GM19468 (cell line): ENCODE measurements at regions not wholly inside any gene's neighbourhood (a gene's known extent, or its start where the extent isn't known, plus 50 kb on each side); places are given as distances from the start of the nearest gene placed in this dataset.
"Not testable (repeated sequence)": the region's sequence is repeated elsewhere in the genome, so short reads cannot be mapped to it uniquely, and the experiment has no call there.

Experiments
- ATAC-seq: cut with Tn5 transposase; IDR thresholded peaks from one replicate; pipeline ENCODE4 v1.9.1; 2021; ENCODE audit warnings: mild to moderate bottlenecking, moderate library complexity, moderate number of reproducible peaks; ENCODE audit not compliant: unreplicated experiment; ENCODE audit errors: extremely low read depth

- no peak for ATAC-seq
Observed at GRCh38 chr10:124197371-124198124, 104.2 kb upstream of the CHST15 start.

GRCh38 chr10:124196659-124197058 is 103.3 kb upstream of the CHST15 start:
- no peak for ATAC-seq

- ATAC-seq: no peak
Observed at GRCh38 chr10:124194199-124194824, 100.9 kb upstream of the CHST15 start.

GRCh38 chr10:124193309-124193696 is 99.9 kb upstream of the CHST15 start:
- no peak for ATAC-seq

- ATAC-seq: not testable (repeated sequence)
Observed at GRCh38 chr10:124192664-124193308, 99.4 kb upstream of the CHST15 start.

- ATAC-seq: not testable (repeated sequence)
Observed at GRCh38 chr10:124190476-124190875, 97.1 kb upstream of the CHST15 start.

- ATAC-seq: no peak
Observed at GRCh38 chr10:124186956-124187355, 93.6 kb upstream of the CHST15 start.

GRCh38 chr10:124185084-124185483 is 91.7 kb upstream of the CHST15 start:
- no peak for ATAC-seq

GRCh38 chr10:124184208-124184830 is 90.9 kb upstream of the CHST15 start:
- ATAC-seq: no peak

- ATAC-seq: no peak
Observed at GRCh38 chr10:124183617-124184016, 90.2 kb upstream of the CHST15 start.

GRCh38 chr10:124182088-124182541 is 88.7 kb upstream of the CHST15 start:
- ATAC-seq: no peak

- ATAC-seq: no peak
Observed at GRCh38 chr10:124181656-124182055, 88.3 kb upstream of the CHST15 start.

GRCh38 chr10:124180947-124181549 is 87.7 kb upstream of the CHST15 start:
- ATAC-seq: no peak

GRCh38 chr10:124180044-124180745 is 86.8 kb upstream of the CHST15 start:
- ATAC-seq: no peak

GRCh38 chr10:124179308-124180043 is 86.1 kb upstream of the CHST15 start:
- no peak for ATAC-seq

GRCh38 chr10:124177180-124177518 is 83.8 kb upstream of the CHST15 start:
- ATAC-seq: no peak

- ATAC-seq: no peak
Observed at GRCh38 chr10:124176349-124177179, 83.2 kb upstream of the CHST15 start.

- no peak for ATAC-seq
Observed at GRCh38 chr10:124175701-124176348, 82.4 kb upstream of the CHST15 start.
